UCSD-AML1 (cell line): ENCODE measurements at regions not wholly inside any gene's neighbourhood (a gene's known extent, or its start where the extent isn't known, plus 50 kb on each side); places are given as distances from the start of the nearest gene placed in this dataset.
A peak's percentile ranks its signal among the peaks of the same experiment; 100 is the strongest.

Experiments used
- DNase-seq: peaks from one replicate; lab custom pipeline; 2025; ENCODE audit not compliant: unreplicated experiment; lab: John Stamatoyannopoulos, UW

DNA sequence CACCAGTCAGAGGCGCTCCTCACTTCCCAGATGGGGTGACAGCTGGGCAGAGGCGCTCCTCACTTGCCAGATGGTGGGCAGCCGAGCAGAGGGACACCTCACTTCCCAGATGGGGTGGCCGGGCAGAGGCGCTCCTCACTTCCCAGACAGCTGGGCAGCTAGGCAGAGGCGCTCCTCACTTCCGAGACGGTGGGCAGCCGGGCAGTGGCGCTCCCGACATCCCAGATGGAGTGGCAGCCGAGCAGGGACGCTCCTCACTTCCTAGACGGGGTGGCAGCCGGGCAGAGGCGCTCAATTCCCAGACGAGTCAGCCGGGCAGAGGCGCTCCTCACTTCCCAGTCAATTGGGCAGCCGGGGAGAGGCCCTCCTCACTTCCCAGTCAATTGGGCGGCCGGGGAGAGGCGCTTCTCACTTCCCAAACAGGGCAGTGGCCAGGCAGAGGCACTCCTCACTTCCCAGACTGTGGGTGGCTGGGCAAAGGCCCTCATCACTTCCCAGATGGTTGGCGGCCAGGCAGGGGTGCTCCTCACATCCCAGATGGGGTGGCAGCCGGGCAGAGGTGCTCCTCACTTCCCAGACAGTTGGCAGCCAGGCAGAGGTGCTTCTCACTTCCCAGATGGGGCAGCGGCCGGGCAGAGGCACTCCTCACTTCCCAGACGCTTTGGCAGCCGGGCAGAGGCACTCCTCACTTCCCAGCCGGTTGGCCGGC lies 143.8 kb upstream of the ARID2 start:
- no peak for DNase-seq

GRCh38 chr12:45586486-45586885 lies 143.0 kb upstream of the ARID2 start:
- no peak for DNase-seq

- DNase-seq: no peak
These were observed 142.5 kb upstream of the ARID2 start for GRCh38 chr12:45587012-45587411.

- DNase-seq: peak; percentile 19
These were observed 141.5 kb upstream of the ARID2 start for GRCh38 chr12:45587877-45588533.

- DNase-seq: no peak
These were observed 138.9 kb upstream of the ARID2 start for GRCh38 chr12:45590646-45591045.

- no peak for DNase-seq
These were observed 137.9 kb upstream of the ARID2 start for GRCh38 chr12:45591635-45592034.

- no peak for DNase-seq
These were observed 133.1 kb upstream of the ARID2 start for GRCh38 chr12:45596366-45596765.

DNA sequence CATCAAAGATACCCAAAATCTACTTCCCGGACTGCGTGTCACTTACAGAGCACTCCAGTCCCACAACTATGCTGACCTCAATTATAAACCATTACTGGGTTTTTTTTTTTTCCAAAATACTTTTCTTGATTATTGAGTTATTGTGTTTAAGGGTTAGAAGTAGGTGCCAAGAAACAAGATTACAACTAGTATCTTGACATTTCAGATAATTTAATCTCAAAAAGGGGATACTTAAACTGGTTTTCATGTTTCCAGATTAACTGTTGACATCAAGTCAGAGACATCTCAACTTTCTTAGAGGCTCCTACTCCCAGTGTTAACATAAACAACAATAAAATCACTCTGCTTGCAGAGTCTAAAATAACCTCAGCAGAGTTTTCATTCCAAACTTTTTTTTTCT lies 131.2 kb upstream of the ARID2 start:
- no peak for DNase-seq

- no peak for DNase-seq
These were observed 130.7 kb upstream of the ARID2 start for GRCh38 chr12:45598761-45599160.

DNA sequence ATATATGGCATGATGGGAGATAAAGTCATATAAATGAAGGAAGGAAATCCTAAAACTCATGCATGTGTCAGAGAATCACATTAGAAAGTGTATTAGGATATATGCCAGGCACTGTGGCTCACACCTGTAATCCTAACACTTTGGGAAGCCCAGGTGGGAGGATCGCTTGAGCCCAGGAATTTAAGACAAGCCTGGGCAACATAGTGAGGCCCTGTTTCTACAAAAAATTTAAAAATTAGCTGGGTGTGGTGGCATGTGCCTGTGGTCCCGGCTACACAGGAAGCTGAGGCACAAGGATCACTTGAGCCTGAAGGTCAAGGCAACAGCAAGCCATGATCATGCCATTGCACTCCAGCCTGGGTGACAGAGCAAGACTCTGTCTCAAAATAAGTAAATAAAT lies 130.3 kb upstream of the ARID2 start:
- no peak for DNase-seq

DNA sequence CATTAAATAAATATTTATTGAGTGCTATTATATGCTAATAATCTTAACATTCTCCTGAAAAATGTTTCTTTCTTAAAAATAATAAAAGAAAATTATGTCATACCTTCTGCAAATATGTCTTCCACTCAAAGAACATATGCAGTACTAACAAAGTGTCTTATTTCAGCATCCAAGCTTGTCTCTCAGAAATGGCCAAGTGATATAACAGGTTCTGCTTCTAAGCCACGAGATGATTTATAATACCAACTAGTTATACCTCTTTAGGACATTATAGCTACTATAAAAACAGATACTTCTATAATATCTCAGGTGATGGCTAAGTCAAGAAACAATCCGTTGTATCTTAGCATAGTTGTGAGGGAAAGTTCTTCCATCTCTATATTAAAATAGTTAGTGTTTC lies 128.1 kb upstream of the ARID2 start:
- no peak for DNase-seq

DNA sequence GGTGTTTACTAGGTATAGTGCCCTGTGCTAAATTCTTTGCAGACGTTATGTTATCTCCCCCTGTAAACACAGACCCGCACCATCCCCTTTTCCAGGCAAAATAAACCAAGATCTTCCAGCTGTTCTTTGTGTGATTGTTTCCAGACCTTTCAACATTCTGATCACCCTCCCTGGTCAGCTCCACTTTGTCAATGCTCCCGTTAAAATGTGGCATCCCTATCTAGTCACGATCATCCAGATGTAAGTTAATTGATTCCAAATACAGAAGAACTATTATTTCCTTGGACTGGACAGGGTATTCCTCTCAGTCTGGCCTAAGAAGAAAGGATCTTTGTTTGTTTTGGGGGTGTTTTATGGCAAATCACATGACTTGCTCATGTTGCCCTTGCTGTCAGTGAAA lies 127.6 kb upstream of the ARID2 start:
- no peak for DNase-seq

- DNase-seq: no peak
These were observed 123.9 kb upstream of the ARID2 start for GRCh38 chr12:45605624-45606023.

DNA sequence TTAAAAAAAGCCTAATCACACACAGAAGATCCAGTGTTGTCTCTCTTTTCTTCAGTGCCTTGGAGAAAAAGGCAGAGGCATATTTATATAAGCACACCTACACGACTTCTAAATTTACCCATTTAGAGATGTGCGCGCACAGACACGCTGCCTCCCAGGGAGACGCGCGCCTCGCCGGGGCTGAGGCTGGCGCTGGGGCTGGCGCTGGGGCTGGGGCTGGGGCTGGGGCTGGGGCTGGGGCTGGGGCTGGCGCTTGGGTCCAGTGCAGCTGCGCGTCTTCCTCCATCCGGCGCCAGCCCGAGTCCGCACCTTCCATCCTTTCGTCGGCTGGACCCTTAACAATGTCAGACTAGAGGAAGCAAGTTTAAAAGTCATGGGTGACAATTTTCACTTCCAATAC lies 118.4 kb upstream of the ARID2 start:
- no peak for DNase-seq

GRCh38 chr12:45611495-45611894 lies 118.0 kb upstream of the ARID2 start:
- no peak for DNase-seq

DNA sequence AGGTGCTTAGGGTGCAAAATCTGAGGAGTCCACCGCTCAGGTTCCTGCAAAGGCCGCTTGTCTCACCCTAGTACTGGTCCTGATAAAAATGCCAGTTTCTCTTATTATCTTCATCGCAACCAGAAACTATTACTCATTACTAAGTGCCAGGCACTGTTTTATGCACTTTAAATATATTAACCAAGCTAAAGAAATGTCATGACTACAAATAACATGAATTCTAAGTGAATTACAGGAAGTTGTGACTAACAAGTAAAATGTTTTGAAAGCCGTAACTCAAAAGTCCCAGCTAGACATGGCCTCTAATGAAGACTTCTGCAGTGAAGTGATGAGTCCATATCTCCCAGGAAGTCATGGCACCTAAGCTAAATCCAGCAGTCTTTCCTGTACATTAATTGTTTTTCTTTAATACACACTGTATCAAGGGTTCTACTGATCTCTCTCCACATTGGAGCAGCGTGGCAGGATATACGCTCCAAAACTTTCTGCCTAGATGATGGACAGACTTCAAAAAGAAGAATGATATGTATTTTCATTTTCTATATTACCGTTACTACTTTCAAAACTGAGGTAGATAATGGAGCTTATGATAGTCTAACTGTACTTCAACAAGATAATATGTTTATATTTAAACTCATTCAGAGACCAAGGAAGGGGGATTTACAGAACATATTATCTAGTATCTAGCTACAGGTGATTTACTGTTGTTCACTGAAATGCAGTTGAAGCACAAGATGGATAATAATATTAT lies 117.3 kb upstream of the ARID2 start:
- DNase-seq: no peak

DNA sequence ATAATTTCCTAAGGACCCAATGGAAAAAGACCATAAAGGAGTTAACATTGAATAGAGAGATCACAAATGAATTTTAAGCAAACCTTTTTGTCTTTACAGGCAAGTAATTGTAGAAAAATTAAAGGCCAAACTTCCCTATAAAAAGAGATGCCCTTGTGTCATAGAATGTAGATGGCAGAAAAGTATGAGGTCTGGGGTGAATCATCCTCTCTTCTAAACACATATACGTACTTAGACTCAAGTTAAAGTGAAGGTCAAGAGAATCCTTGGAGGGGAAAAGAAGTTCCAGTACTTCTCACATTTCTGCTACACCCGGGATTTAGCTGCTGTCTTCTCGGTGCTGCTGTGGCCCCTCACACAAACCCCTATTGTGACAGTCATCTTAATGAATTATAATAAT lies 116.2 kb upstream of the ARID2 start:
- no peak for DNase-seq

- DNase-seq: no peak
These were observed 115.7 kb upstream of the ARID2 start for GRCh38 chr12:45613855-45614254.

DNA sequence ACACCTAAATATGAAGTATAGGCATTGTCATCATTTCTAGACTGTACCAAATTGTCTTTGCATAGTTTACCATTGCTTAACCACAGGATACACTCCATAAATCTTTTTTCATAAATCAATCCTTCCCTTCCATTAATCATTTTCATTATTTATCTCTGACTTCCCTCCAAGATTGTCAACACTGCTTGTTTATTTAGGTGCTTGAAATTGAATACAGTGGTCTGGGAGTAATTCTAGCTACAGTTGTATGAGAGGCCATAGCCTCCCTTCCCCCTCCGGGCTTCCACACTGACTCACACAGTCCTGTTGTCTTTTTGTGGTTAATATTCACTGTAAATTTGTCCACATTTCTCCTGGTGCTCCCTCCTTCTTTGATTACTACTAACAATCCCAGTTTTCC lies 114.2 kb upstream of the ARID2 start:
- DNase-seq: no peak

DNA sequence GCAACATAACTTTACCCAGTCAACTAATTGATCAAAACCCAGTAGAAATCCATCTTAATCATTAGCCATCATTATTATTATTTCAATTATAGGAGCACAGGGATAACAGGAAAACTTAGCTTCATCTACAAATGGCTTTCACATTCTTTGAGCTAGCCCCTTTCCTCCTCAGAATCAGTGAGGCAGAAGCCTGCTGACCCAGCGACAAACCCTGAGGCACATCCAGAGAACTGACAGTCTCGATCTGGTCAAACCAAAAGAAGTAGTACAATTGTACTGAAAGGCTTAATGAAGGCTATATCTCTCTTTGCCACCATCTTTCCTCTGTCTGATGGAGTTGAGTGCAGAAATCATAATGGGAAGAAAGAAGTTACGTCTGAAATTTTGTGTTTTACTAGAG lies 109.8 kb upstream of the ARID2 start:
- no peak for DNase-seq

DNA sequence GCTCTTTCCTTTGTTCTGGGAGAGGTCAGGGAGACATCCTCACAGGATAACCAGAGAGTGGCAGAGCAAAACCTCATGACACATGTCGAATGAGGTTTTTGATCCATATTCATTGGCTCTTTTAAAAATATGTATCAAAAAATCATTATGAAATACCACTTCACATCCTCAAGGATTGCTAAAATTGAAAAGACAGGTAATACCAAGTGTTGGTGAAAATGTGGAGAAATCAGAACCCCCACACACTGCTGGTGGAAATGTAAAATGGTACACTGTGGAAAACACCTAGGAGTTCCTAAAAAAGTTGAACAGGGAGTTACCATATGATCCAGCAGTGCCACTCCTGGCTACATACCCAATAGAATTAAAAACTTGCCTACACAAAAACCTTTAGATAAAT lies 107.8 kb upstream of the ARID2 start:
- DNase-seq: no peak

- no peak for DNase-seq
These were observed 107.1 kb upstream of the ARID2 start for GRCh38 chr12:45622210-45622937.
